Pancreas (tissue), 10 donors: ENCODE measurements at regions not wholly inside any gene's neighbourhood (a gene's known extent, or its start where the extent isn't known, plus 50 kb on each side); places are given as distances from the start of the nearest gene placed in this dataset.

Source experiments
- ATAC-seq, 4 donors: fragments of 200-7000 bp; cut with Tn5 transposase; one replicate each; pipeline versions ENCODE4 v1.8.0 to v1.9.1; 2020; ENCODE audit warnings: mild to moderate bottlenecking in 4 of 4, moderate library complexity in 4 of 4
- DNase-seq, 6 donors: peaks; one replicate each; pipeline ENCODE4 v3.0.0-alpha.2; 2020
- FAIRE-seq: peaks from 2 replicates; lab custom pipeline; 2012; peaks lifted over from hg19 to GRCh38; lab: Jason Lieb, UNC
- H3K27ac ChIP-seq, 4 donors: fragments of 200-600 bp; sonication (generic); 1 replicate in 3 of 4; 2 replicates in 1 of 4; pipeline versions ENCODE4 v1.5.0 to v1.8.0; 2020
- H3K27me3 ChIP-seq, 4 donors: fragments of 200-600 bp; one replicate each; pipeline ENCODE4 v1.8.0; 2021
- H3K36me3 ChIP-seq, 3 donors: fragments of 200-600 bp; sonication (generic) in 1 of 3; one replicate each; pipeline versions ENCODE4 v1.5.0 to v1.8.0; 2020 to 2021
- H3K4me1 ChIP-seq, 3 donors: fragments of 200-600 bp; one replicate each; pipeline ENCODE4 v1.8.0; 2021
- H3K4me3 ChIP-seq, 4 donors: fragments of 200-600 bp; sonication (generic) in 2 of 4; one replicate each; pipeline versions ENCODE4 v1.5.0 to v1.8.0; 2020 to 2021
- H3K9me3 ChIP-seq, 4 donors: fragments of 200-600 bp; one replicate each; pipeline ENCODE4 v1.8.0; 2021
- WGBS, 2 donors: extraction: QIAGEN DNeasy Blood & Tissue Kit; methylation state at CpG; one replicate each; pipeline ENCODE4 v1.1.7; 2013; 5-methylcytosine and 5-hydroxymethylcytosine counted together
- intact Hi-C, 3 donors: fragments of 100-400 bp; cut with DNase I; formaldehyde crosslinking; loops; one replicate each; pipeline versions ENCODE4 v1.11.1 to v1.14.2; 2022
- TF ChIP-seq, protein P1 (sequence below), 4 donors: fragments of 200-600 bp; sonication (generic) in 3 of 4; IDR thresholded peaks; one replicate each; pipeline versions ENCODE4 v1.5.0 to v1.8.0; 2021; ENCODE audit warnings: antibody characterized with exemption in 4 of 4
- donor health status: healthy with polysubstance abuse.
- donor health status: DM: no; HTN: no; CAD: no; lungs with moderate emphysema.
- donor health status: DM: no; HTN: no; CAD: no.
- donor health status: control.
- donor health status: control.
- donor health status: Bipolar disorder and iron deficiency.
- donor health status: DM: yes; HTN: yes; CAD: no.
- donor health status: DM: no; HTN: no; CAD: no.
- donor health status: DM: no; HTN: no; CAD: no.
- donor health status: DM: yes; HTN: yes; CAD: no.

DNA sequence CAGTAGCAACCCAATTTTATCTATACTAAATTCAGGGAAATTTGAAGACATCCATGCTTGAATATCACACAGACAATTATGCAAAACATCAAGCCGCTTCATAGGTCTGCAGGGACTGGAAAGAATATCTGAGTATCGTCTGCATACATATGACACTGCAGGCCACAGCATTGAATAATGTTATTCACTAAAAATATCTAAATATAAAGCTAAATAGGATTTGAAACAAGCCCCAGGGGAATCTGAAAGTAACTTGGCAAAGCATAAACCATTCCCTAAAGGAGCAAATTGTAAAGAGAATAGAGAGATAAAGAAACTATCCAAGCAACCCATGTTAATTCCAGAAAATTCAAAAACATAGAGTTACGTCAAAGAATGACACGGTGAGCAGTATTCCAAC lies 1251.0 kb downstream of the PCDH17 start:
- no peaks in the 10 kb centered on the region for H3K27me3 ChIP-seq
- no peak overlapping the region for H3K4me3 ChIP-seq
- no peaks in the 10 kb centered on the region for H3K4me1 ChIP-seq
- H3K36me3 ChIP-seq: no peaks in the 10 kb centered on the region
- H3K27ac ChIP-seq: no peak overlapping the region
- DNase-seq (no peak), ATAC-seq (no peak), FAIRE-seq (no peak)
- no peaks in the 10 kb centered on the region for H3K9me3 ChIP-seq
- WGBS, 2 donors: 79 to 88% methylated on average over 4 of the region's 4 CpGs
- TF ChIP-seq, protein P1, sequence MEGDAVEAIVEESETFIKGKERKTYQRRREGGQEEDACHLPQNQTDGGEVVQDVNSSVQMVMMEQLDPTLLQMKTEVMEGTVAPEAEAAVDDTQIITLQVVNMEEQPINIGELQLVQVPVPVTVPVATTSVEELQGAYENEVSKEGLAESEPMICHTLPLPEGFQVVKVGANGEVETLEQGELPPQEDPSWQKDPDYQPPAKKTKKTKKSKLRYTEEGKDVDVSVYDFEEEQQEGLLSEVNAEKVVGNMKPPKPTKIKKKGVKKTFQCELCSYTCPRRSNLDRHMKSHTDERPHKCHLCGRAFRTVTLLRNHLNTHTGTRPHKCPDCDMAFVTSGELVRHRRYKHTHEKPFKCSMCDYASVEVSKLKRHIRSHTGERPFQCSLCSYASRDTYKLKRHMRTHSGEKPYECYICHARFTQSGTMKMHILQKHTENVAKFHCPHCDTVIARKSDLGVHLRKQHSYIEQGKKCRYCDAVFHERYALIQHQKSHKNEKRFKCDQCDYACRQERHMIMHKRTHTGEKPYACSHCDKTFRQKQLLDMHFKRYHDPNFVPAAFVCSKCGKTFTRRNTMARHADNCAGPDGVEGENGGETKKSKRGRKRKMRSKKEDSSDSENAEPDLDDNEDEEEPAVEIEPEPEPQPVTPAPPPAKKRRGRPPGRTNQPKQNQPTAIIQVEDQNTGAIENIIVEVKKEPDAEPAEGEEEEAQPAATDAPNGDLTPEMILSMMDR (IDR thresholded peaks at IDR 0.05): no peak
- intact Hi-C loops: no loop called here

DNA sequence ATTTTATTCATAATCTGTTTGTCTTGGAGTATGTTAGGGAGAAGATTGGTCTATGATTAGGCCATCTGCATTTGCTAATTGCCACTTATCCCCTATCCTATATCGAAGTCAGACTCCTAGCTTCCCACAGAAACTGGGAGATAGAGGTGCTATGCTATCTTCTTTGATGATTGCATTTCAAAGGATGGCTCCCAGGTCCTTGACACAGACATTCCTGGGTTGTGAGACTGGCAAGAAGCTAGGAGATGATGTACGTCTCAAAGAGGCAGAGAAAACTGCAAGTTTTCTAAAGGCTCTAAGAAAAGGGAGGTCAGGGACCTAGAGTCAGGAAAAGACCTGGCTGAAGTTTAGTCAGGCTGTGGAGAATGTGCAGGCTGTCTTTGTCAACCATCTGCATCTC lies 1251.9 kb downstream of the PCDH17 start:
- DNase-seq (no peak), ATAC-seq (no peak), FAIRE-seq (no peak)
- intact Hi-C loops: no loop called here
- H3K36me3 ChIP-seq: no peaks in the 10 kb centered on the region
- no peaks in the 10 kb centered on the region for H3K4me1 ChIP-seq
- TF ChIP-seq, protein P1 (IDR thresholded peaks at IDR 0.05): no peak
- H3K27me3 ChIP-seq: no peaks in the 10 kb centered on the region
- 46 to 63% methylated on average over 2 of the region's 2 CpGs for WGBS, 2 donors
- H3K27ac ChIP-seq: no peak overlapping the region
- H3K4me3 ChIP-seq: no peak overlapping the region
- no peaks in the 10 kb centered on the region for H3K9me3 ChIP-seq

DNA sequence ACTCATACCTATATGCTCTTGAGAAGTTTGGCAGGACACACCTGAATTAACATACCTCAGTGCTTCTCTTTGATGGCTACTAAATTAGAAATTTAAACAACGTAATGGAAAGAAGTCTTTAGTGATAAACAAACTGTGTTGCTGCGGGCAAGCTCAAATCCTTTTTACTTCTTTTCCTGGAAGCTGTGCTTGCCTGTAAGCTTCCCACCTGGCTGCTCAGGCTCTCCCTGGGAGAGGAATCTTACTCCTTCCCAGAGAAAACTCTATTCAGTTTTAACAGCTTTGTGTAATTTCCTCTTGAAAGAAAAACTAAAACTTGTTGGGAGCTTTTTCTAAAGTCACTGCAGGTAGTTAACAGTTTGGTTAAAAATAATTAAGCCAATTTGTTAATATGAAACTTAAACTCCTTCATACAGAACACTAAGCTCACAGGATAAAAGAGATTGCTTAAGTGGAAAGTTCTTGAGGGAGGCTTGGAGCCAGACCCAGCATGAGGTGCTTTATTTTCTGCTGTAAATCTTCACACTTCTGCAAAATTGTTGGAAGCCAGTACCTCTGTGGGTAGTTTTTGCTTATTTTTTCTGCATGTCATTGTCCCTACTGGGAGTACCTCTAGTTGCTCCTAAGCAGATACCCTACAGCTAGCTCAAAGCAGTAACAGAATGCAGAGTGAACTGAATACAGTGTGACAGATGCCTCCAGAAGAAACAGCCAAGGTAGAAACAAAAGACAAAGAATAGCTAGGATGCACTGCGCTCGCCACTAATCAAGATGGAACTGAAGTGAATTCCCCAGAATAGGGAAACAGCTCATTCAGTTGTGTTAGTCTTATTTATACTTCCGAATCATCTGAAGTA lies 1253.0 kb downstream of the PCDH17 start:
- DNase-seq (no peak), FAIRE-seq (no peak), ATAC-seq (no peak)
- H3K9me3 ChIP-seq: no peaks in the 10 kb centered on the region
- H3K4me1 ChIP-seq: no peaks in the 10 kb centered on the region
- no peak overlapping the region for H3K27ac ChIP-seq
- H3K27me3 ChIP-seq: no peaks in the 10 kb centered on the region
- H3K4me3 ChIP-seq: no peak overlapping the region
- TF ChIP-seq, protein P1 (IDR thresholded peaks at IDR 0.05): no peak
- WGBS, 2 donors: 40 to 49% methylated on average over 5 of the region's 5 CpGs
- H3K36me3 ChIP-seq: no peaks in the 10 kb centered on the region
- intact Hi-C loops: no loop called here

DNA sequence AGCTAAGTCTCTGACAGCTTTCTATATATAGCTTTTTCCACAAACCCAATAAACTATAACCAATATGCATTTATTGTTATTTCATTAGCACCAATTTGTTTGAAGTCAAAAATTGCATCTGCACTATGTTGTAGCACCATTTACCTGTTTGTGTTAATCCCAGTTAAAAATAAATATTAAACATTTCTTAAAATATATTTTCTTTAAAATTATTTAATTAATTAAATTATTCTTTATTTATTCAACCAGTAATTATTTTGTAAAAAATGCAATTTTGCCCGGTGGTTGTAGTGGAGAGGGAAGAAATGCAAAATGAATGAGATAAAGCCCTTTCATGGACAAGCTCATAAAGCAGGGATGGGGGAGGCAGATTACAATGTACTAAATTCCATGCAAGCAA lies 1257.9 kb downstream of the PCDH17 start:
- H3K27ac ChIP-seq: no peak overlapping the region
- H3K4me3 ChIP-seq: no peak overlapping the region
- no peaks in the 10 kb centered on the region for H3K9me3 ChIP-seq
- H3K27me3 ChIP-seq: peaks cover 0 to 6% (median 0%) of the 10 kb centered on the region in 4 donors
- no peaks in the 10 kb centered on the region for H3K4me1 ChIP-seq
- FAIRE-seq: no peak
- 79 to 82% methylated on average over 1 of the region's 1 CpG for WGBS, 2 donors
- intact Hi-C loops: no loop called here
- TF ChIP-seq, protein P1 (IDR thresholded peaks at IDR 0.05): no peak
- H3K36me3 ChIP-seq: no peaks in the 10 kb centered on the region
- no peak for ATAC-seq
- no peak for DNase-seq

DNA sequence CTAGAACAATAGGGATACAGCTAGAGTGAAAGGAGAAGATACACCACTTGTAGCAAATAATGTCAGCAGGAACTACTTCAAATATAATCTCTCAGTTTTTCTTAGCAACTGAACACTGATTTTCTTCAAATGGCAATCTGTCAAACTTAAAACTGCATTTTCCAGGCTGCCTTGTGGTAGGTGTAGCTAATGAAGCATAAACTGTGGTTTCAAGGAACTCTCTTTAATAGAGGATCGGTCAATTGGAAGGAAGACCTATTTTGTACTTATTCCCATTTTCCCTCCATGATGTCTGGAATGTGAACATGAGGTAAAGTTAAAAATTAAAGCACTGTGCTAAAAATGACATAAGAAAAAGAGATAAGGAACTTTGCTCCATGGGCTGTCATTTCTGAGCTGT lies 1261.9 kb downstream of the PCDH17 start:
- intact Hi-C loops: no loop called here
- no peaks in the 10 kb centered on the region for H3K4me1 ChIP-seq
- TF ChIP-seq, protein P1 (IDR thresholded peaks at IDR 0.05): no peak
- no peak overlapping the region for H3K4me3 ChIP-seq
- no peaks in the 10 kb centered on the region for H3K9me3 ChIP-seq
- no peak for DNase-seq
- H3K36me3 ChIP-seq: no peaks in the 10 kb centered on the region
- 92 to 98% methylated on average over 1 of the region's 1 CpG for WGBS, 2 donors
- peaks cover 0 to 6% (median 0%) of the 10 kb centered on the region in 4 donors for H3K27me3 ChIP-seq
- ATAC-seq: no peak
- no peak overlapping the region for H3K27ac ChIP-seq
- FAIRE-seq: no peak
